Stimulated activated naive B cell treated with anti-CD40 and anti-IgM and Interleukin-4, amounts not matched to agents 10 μg/mL and 1 μg/mL and 100 μg/mL, for 72 hours (primary cell): ENCODE measurements at regions not wholly inside any gene's neighbourhood (a gene's known extent, or its start where the extent isn't known, plus 50 kb on each side); places are given as distances from the start of the nearest gene placed in this dataset.
"Not testable (repeated sequence)": the region's sequence is repeated elsewhere in the genome, so short reads cannot be mapped to it uniquely, and the experiment has no call there.

Experiments used
- ATAC-seq, 2 donors: fragments of 150-1000 bp; cut with Tn5 transposase; replicated peaks; 2 replicates each; pipeline ENCODE4 v1.10.0; 2021; ENCODE audit warnings: moderate library complexity in 1 of 2
- DNase-seq: peaks from one replicate; pipeline ENCODE4 v3.0.0; 2021
- H3K27ac Mint-ChIP-seq: one replicate; pipeline ENCODE4 v1.8.0; 2022; ENCODE audit warnings: mild to moderate bottlenecking, mixed read lengths
- H3K27me3 Mint-ChIP-seq, 2 donors: one replicate each; pipeline ENCODE4 v1.8.0; 2022; ENCODE audit warnings: mixed read lengths in 2 of 2
- H3K36me3 Mint-ChIP-seq, 2 donors: one replicate each; pipeline ENCODE4 v1.8.0; 2022; ENCODE audit warnings: mixed read lengths in 2 of 2, mild to moderate bottlenecking in 1 of 2
- H3K4me1 Mint-ChIP-seq, 2 donors: one replicate each; pipeline ENCODE4 v1.8.0; 2022; ENCODE audit warnings: mixed read lengths in 2 of 2, mild to moderate bottlenecking in 1 of 2
- H3K4me3 Mint-ChIP-seq, 2 donors: one replicate each; pipeline ENCODE4 v1.8.0; 2022; ENCODE audit warnings: mild to moderate bottlenecking in 2 of 2, mixed read lengths in 2 of 2, moderate library complexity in 1 of 2
- H3K9me3 Mint-ChIP-seq, 2 donors: one replicate each; pipeline ENCODE4 v1.8.0; 2022; ENCODE audit warnings: mixed read lengths in 2 of 2, mild to moderate bottlenecking in 1 of 2

GRCh38 chr13:44149231-44149630 lies 224.4 kb upstream of the SERP2 start:
- ATAC-seq, H3K27me3 Mint-ChIP-seq: not testable (repeated sequence)
- H3K4me1 Mint-ChIP-seq: peaks cover 11 to 22% of the 10 kb centered on the region in 2 donors

GRCh38 chr13:44149821-44150220 lies 223.8 kb upstream of the SERP2 start:
- no peak for ATAC-seq
- no peaks in the 10 kb centered on the region for H3K27me3 Mint-ChIP-seq
- DNase-seq: no peak
- peaks cover 5 to 7% of the 10 kb centered on the region in 2 donors for H3K9me3 Mint-ChIP-seq
- no peak overlapping the region for H3K27ac Mint-ChIP-seq
- no peaks in the 10 kb centered on the region for H3K36me3 Mint-ChIP-seq
- no peak overlapping the region for H3K4me3 Mint-ChIP-seq
- H3K4me1 Mint-ChIP-seq: peaks cover 11 to 22% of the 10 kb centered on the region in 2 donors

More at GRCh38 chr13:44149231-44149630, 224.4 kb upstream of the SERP2 start:
- not testable (repeated sequence) for DNase-seq, H3K4me3 Mint-ChIP-seq, H3K36me3 Mint-ChIP-seq, H3K9me3 Mint-ChIP-seq, H3K27ac Mint-ChIP-seq

GRCh38 chr13:44151474-44151873 lies 222.2 kb upstream of the SERP2 start:
- Mint-ChIP-seq H3K27me3 (no peaks in the 10 kb centered on the region), H3K4me3 (no peak overlapping the region), H3K36me3 (no peaks in the 10 kb centered on the region), H3K9me3 (peaks cover 3% of the 10 kb centered on the region in 2 donors), H3K4me1 (peaks cover 4 to 8% of the 10 kb centered on the region in 2 donors), H3K27ac (no peak overlapping the region)
- no peak for ATAC-seq
- DNase-seq: no peak

GRCh38 chr13:44153496-44153895 lies 220.1 kb upstream of the SERP2 start:
- Mint-ChIP-seq H3K4me1 (peaks cover 0 to 3% of the 10 kb centered on the region in 2 donors), H3K27me3 (peaks cover 0 to 2% of the 10 kb centered on the region in 2 donors), H3K9me3 (no peaks in the 10 kb centered on the region), H3K27ac (no peak overlapping the region), H3K4me3 (no peak overlapping the region), H3K36me3 (no peaks in the 10 kb centered on the region)
- no peak for DNase-seq
- ATAC-seq: no peak

GRCh38 chr13:44155422-44156293 lies 218.0 kb upstream of the SERP2 start:
- Mint-ChIP-seq H3K36me3 (no peaks in the 10 kb centered on the region), H3K27ac (no peak overlapping the region), H3K9me3 (no peaks in the 10 kb centered on the region), H3K27me3 (peaks cover 7 to 8% of the 10 kb centered on the region in 2 donors), H3K4me1 (peaks cover 0 to 3% of the 10 kb centered on the region in 2 donors), H3K4me3 (no peak overlapping the region)
- no peak for DNase-seq
- no peak for ATAC-seq

- peaks cover 7 to 8% of the 10 kb centered on the region in 2 donors for H3K27me3 Mint-ChIP-seq
- H3K36me3 Mint-ChIP-seq: no peaks in the 10 kb centered on the region
- no peak overlapping the region for H3K4me3 Mint-ChIP-seq
- ATAC-seq (no peak), DNase-seq (no peak)
- no peaks in the 10 kb centered on the region for H3K9me3 Mint-ChIP-seq
- peaks cover 0 to 3% of the 10 kb centered on the region in 2 donors for H3K4me1 Mint-ChIP-seq
- no peak overlapping the region for H3K27ac Mint-ChIP-seq
These were observed 217.3 kb upstream of the SERP2 start for GRCh38 chr13:44156294-44156658.

- Mint-ChIP-seq H3K36me3 (no peaks in the 10 kb centered on the region), H3K9me3 (no peaks in the 10 kb centered on the region), H3K4me1 (peaks cover 0 to 3% of the 10 kb centered on the region in 2 donors), H3K27me3 (peaks cover 7 to 8% of the 10 kb centered on the region in 2 donors), H3K4me3 (no peak overlapping the region), H3K27ac (no peak overlapping the region)
- ATAC-seq: peak in 1 of 2 donors; percentile 5
- no peak for DNase-seq
These were observed 216.0 kb upstream of the SERP2 start for GRCh38 chr13:44157606-44158005.

- H3K9me3 Mint-ChIP-seq: no peaks in the 10 kb centered on the region
These were observed 215.5 kb upstream of the SERP2 start for GRCh38 chr13:44158098-44158521.

GRCh38 chr13:44158881-44159632 lies 214.6 kb upstream of the SERP2 start:
- H3K4me1 Mint-ChIP-seq: peaks cover 0 to 3% of the 10 kb centered on the region in 2 donors
- H3K27me3 Mint-ChIP-seq: peaks cover 7 to 8% of the 10 kb centered on the region in 2 donors
- H3K9me3 Mint-ChIP-seq: no peaks in the 10 kb centered on the region
- H3K4me3 Mint-ChIP-seq: no peak overlapping the region
- DNase-seq (no peak), ATAC-seq (no peak)
- no peak overlapping the region for H3K27ac Mint-ChIP-seq
- no peaks in the 10 kb centered on the region for H3K36me3 Mint-ChIP-seq

More at GRCh38 chr13:44158098-44158521, 215.5 kb upstream of the SERP2 start:
- Mint-ChIP-seq H3K27ac (no peak overlapping the region), H3K4me1 (peaks cover 0 to 3% of the 10 kb centered on the region in 2 donors), H3K27me3 (peaks cover 7 to 8% of the 10 kb centered on the region in 2 donors), H3K4me3 (no peak overlapping the region), H3K36me3 (no peaks in the 10 kb centered on the region)
- ATAC-seq: no peak
- no peak for DNase-seq

- ATAC-seq (no peak), DNase-seq (no peak)
- H3K9me3 Mint-ChIP-seq: no peaks in the 10 kb centered on the region
- H3K36me3 Mint-ChIP-seq: no peaks in the 10 kb centered on the region
- H3K27ac Mint-ChIP-seq: no peak overlapping the region
- no peak overlapping the region for H3K4me3 Mint-ChIP-seq
- peaks cover 0 to 3% of the 10 kb centered on the region in 2 donors for H3K4me1 Mint-ChIP-seq
- H3K27me3 Mint-ChIP-seq: peaks cover 7 to 8% of the 10 kb centered on the region in 2 donors
These were observed 213.9 kb upstream of the SERP2 start for GRCh38 chr13:44159633-44160279.

GRCh38 chr13:44160591-44161191 lies 212.9 kb upstream of the SERP2 start:
- Mint-ChIP-seq H3K4me3 (no peak overlapping the region), H3K27me3 (peaks cover 7 to 8% of the 10 kb centered on the region in 2 donors), H3K36me3 (no peaks in the 10 kb centered on the region)

GRCh38 chr13:44163108-44163507 lies 210.5 kb upstream of the SERP2 start:
- Mint-ChIP-seq H3K27me3 (peaks cover 7 to 8% of the 10 kb centered on the region in 2 donors), H3K9me3 (no peaks in the 10 kb centered on the region), H3K27ac (no peak overlapping the region), H3K4me3 (no peak overlapping the region), H3K36me3 (no peaks in the 10 kb centered on the region), H3K4me1 (no peaks in the 10 kb centered on the region)
- DNase-seq (no peak), ATAC-seq (no peak)

More at GRCh38 chr13:44160591-44161191, 212.9 kb upstream of the SERP2 start:
- H3K4me1 Mint-ChIP-seq: peaks cover 0 to 3% of the 10 kb centered on the region in 2 donors
- ATAC-seq (no peak), DNase-seq (no peak)
- H3K27ac Mint-ChIP-seq: no peak overlapping the region
- H3K9me3 Mint-ChIP-seq: no peaks in the 10 kb centered on the region

- DNase-seq: no peak
- H3K4me3 Mint-ChIP-seq: no peak overlapping the region
- H3K36me3 Mint-ChIP-seq: no peaks in the 10 kb centered on the region
- H3K27ac Mint-ChIP-seq: peak overlapping the region; percentile 27
- peaks cover 0 to under 1% of the 10 kb centered on the region in 2 donors for H3K27me3 Mint-ChIP-seq
- peak in 1 of 2 donors; percentile 27 for ATAC-seq
- H3K9me3 Mint-ChIP-seq: no peaks in the 10 kb centered on the region
- H3K4me1 Mint-ChIP-seq: no peaks in the 10 kb centered on the region
These were observed 208.3 kb upstream of the SERP2 start for GRCh38 chr13:44165221-44165888.
